Progenitor cell of endocrine pancreas (in vitro differentiated cells): ENCODE measurements at regions not wholly inside any gene's neighbourhood (a gene's known extent, or its start where the extent isn't known, plus 50 kb on each side); places are given as distances from the start of the nearest gene placed in this dataset.

Source experiments
- DNase-seq: peaks from one replicate; pipeline ENCODE4 v3.0.0; 2021; ENCODE audit warnings: low spot score; ENCODE audit not compliant: unreplicated experiment
- H3K27ac Mint-ChIP-seq: 2 replicates; pipeline ENCODE4 v1.8.0; 2021; ENCODE audit warnings: mild to moderate bottlenecking, moderate library complexity, mixed read lengths
- H3K27me3 Mint-ChIP-seq: 2 replicates; pipeline ENCODE4 v1.8.0; 2021; ENCODE audit warnings: mixed read lengths
- H3K36me3 Mint-ChIP-seq: 2 replicates; pipeline ENCODE4 v1.8.0; 2022; ENCODE audit warnings: mixed read lengths; ENCODE audit not compliant: insufficient read depth
- H3K4me1 Mint-ChIP-seq: 2 replicates; pipeline ENCODE4 v1.8.0; 2021; ENCODE audit warnings: low read depth, mixed read lengths
- H3K4me3 Mint-ChIP-seq: 2 replicates; pipeline ENCODE4 v1.8.0; 2021; ENCODE audit warnings: low read depth, mild to moderate bottlenecking, moderate library complexity, mixed read lengths
- H3K9me3 Mint-ChIP-seq: 2 replicates; pipeline ENCODE4 v1.8.0; 2021; ENCODE audit warnings: low read depth, mixed read lengths
- CTCF ChIP-seq: fragments of 200-600 bp; sonication (generic); IDR thresholded peaks from one replicate; pipeline ENCODE4 v1.5.0; 2021; ENCODE audit warnings: antibody characterized with exemption, mild to moderate bottlenecking; ENCODE audit not compliant: unreplicated experiment

- H3K4me3 Mint-ChIP-seq, result no peak overlapping the region
- no peak for DNase-seq
- H3K27ac Mint-ChIP-seq, result no peak overlapping the region
- H3K4me1 Mint-ChIP-seq, result peaks cover 1% of the 10 kb centered on the region
- no peaks in the 10 kb centered on the region for H3K9me3 Mint-ChIP-seq
- peaks cover 11% of the 10 kb centered on the region for H3K27me3 Mint-ChIP-seq
- H3K36me3 Mint-ChIP-seq, result no peaks in the 10 kb centered on the region
- no peak for TF ChIP-seq CTCF
Measured at GRCh38 chr21:43304206-43304605, 122.7 kb downstream of the SIK1 start.

DNA sequence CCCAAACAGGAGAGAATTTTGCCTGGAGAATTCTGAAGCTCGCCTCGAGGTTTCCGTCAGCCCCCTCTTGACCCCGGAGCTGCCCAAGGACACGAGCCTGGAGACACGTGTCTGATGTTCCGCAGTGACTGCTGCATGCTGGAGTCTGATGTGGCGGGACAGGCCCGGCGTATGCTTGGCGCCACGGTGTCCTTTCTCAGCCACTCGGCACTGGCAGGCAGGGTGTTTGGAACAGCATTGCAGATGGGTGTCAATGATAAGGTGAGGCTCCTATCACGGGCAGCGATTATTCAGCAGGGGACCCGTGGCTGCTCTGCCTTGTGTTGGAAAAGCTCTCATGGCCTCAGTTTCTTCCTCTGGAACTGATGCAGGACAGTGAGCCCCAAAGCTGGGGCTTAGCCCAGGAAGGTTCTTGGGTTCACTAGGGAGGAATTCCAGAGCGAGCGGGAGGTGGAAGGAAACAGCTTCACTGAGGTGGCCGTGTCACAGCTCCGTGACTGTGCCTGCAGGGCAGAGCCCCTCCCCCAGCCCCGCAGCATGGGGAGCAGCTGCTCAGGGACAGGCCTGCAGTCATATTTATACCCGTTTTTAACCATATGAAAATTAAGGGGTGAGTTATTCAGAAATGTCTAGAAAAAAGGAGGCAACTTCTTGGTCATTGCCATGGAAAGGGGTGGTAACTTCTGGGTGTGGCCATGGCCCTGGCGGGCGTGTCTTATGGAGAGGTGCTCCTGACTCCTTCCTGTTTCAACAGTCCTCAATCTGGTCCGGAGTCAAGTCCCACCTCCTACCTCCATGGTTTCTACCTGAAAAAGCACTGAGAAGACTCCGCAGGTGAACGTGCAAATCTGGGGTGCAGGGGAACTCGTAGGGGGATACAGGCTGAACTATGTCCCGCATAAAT, 123.4 kb downstream of the SIK1 start:
- Mint-ChIP-seq H3K4me1 (peaks cover 1% of the 10 kb centered on the region), H3K9me3 (no peaks in the 10 kb centered on the region), H3K27me3 (peaks cover 11% of the 10 kb centered on the region), H3K36me3 (no peaks in the 10 kb centered on the region), H3K27ac (no peak overlapping the region), H3K4me3 (no peak overlapping the region)
- no peak for DNase-seq
- TF ChIP-seq CTCF, result no peak

GRCh38 chr21:43302769-43303168, 124.2 kb downstream of the SIK1 start:
- no peak for TF ChIP-seq CTCF
- Mint-ChIP-seq H3K4me3 (no peak overlapping the region), H3K27me3 (peaks cover 11% of the 10 kb centered on the region), H3K27ac (no peak overlapping the region), H3K9me3 (no peaks in the 10 kb centered on the region), H3K4me1 (peaks cover 1% of the 10 kb centered on the region), H3K36me3 (no peaks in the 10 kb centered on the region)
- DNase-seq, result no peak

- Mint-ChIP-seq H3K4me3 (no peak overlapping the region), H3K27me3 (peaks cover 11% of the 10 kb centered on the region), H3K4me1 (peaks cover 1% of the 10 kb centered on the region), H3K36me3 (no peaks in the 10 kb centered on the region), H3K9me3 (no peaks in the 10 kb centered on the region), H3K27ac (no peak overlapping the region)
- no peak for DNase-seq
- TF ChIP-seq CTCF, result no peak
Measured at GRCh38 chr21:43302062-43302700, 124.8 kb downstream of the SIK1 start.

DNA sequence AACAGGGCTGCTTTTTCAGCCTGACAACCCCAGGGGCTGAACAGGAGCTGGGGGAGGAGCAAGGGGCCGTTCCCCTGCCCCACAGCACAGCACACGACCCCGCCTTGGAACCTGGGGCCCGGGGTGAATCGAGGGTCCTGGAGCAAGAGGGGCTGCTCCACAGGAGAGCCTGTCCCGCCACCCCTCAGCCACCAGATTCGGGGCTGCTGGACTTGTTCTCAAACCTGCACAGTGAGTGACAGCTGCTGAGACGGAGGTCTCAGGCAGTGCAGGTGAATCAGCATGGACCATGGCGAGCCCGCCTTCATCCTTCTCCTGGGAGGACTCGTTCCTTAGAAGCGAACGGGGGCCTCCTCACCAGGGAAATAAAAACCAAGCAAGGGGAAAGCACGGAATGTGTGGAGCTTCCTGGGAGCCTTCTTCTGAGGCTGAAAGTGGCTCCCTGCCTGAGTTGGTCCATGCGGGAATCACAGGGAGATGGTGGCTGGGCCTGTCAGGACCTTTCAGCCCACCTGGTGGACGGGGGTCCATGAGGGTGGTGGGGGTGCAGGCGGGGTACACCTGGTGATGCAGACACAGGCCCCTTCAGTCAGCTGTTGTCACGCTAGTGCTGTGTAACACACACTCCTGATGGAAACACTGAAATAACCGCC, 125.4 kb downstream of the SIK1 start:
- H3K27ac Mint-ChIP-seq, result no peak overlapping the region
- no peak for TF ChIP-seq CTCF
- peaks cover 1% of the 10 kb centered on the region for H3K4me1 Mint-ChIP-seq
- no peaks in the 10 kb centered on the region for H3K9me3 Mint-ChIP-seq
- no peaks in the 10 kb centered on the region for H3K36me3 Mint-ChIP-seq
- no peak overlapping the region for H3K4me3 Mint-ChIP-seq
- peaks cover 13% of the 10 kb centered on the region for H3K27me3 Mint-ChIP-seq
- DNase-seq, result no peak
